ENCODE measurements at regions not wholly inside any gene's neighbourhood (a gene's known extent, or its start where the extent isn't known, plus 50 kb on each side); places are given as distances from the start of the nearest gene placed in this dataset.

DNA sequence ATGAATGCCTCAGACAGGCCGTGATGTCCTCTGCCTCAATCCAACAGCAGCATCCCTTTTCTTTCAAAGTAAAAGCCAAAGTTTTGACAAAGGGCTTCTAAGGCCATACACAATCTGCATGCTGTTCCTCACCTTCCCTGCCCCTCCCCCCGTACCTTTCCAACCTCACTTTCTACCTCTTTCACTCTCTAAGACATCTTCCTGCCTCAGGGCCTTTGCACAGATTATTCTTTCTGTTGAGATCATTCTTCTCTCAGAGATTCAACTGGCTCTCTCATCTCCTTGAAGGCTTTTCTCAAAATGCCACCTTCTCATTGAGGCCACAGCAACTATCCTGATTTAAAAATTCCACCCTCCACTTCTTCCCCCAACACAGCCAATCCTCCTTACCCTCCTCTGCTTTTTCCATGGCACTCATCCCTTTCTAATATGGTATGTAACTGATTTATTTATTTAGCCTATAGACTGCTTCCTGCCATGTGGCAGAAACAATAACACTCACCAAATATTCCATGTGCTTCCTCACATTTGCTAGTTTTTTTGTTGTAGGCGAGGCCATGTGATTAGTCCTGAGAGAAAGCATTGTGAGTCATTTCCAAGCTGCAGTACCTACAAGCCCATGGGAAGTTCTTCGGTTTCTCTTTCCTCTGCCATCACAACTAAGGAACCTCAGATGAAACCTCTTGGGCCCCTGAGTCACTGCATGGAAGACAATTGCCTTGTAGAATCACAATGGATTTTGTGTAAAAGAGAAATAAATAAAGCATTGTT lies 58.7 kb upstream of the GADD45A start:
- H3K4me1 Mint-ChIP-seq: no peaks in the 10 kb centered on the region

GRCh38 chr1:67626861-67627235 lies 58.2 kb upstream of the GADD45A start:
- H3K27ac Mint-ChIP-seq: no peak overlapping the region

More for the DNA sequence above, 58.7 kb upstream of the GADD45A start:
- DNase-seq: no peak
- Mint-ChIP-seq H3K4me3 (no peak overlapping the region), H3K27me3 (no peaks in the 10 kb centered on the region), H3K36me3 (no peaks in the 10 kb centered on the region), H3K27ac (no peak overlapping the region), H3K9me3 (peaks cover 3% of the 10 kb centered on the region)

GRCh38 chr1:67627336-67627735 lies 57.7 kb upstream of the GADD45A start:
- H3K4me3 Mint-ChIP-seq: no peak overlapping the region
- DNase-seq: no peak
- no peaks in the 10 kb centered on the region for H3K27me3 Mint-ChIP-seq
- no peaks in the 10 kb centered on the region for H3K36me3 Mint-ChIP-seq
- no peak overlapping the region for H3K27ac Mint-ChIP-seq
- peaks cover 3% of the 10 kb centered on the region for H3K9me3 Mint-ChIP-seq
- no peaks in the 10 kb centered on the region for H3K4me1 Mint-ChIP-seq

More at GRCh38 chr1:67626861-67627235, 58.2 kb upstream of the GADD45A start:
- Mint-ChIP-seq H3K4me1 (no peaks in the 10 kb centered on the region), H3K4me3 (no peak overlapping the region), H3K36me3 (no peaks in the 10 kb centered on the region), H3K27me3 (no peaks in the 10 kb centered on the region), H3K9me3 (peaks cover 3% of the 10 kb centered on the region)
- DNase-seq: no peak

DNA sequence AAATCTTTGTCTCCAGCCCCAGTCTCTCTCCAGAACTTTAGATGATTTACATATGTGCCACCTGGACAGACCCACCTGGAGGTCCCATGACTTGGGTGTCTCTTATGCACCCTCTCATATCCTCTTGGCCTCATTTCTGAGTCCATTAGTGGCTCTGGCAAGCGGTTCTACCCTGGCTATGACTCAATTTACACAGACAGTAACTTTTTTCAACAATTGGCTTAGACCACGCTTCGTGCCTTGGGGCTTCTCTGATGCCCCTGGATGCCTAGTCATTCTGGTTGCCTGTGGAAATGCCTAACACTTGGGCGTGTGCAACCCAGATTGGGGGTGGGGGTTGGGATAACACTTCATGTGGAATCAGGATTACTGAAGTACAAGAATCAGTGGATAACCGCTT lies 57.1 kb upstream of the GADD45A start:
- H3K27me3 Mint-ChIP-seq: no peaks in the 10 kb centered on the region
- no peaks in the 10 kb centered on the region for H3K4me1 Mint-ChIP-seq
- H3K27ac Mint-ChIP-seq: no peak overlapping the region
- H3K4me3 Mint-ChIP-seq: no peak overlapping the region
- H3K36me3 Mint-ChIP-seq: no peaks in the 10 kb centered on the region
- H3K9me3 Mint-ChIP-seq: peaks cover 3% of the 10 kb centered on the region
- no peak for DNase-seq

GRCh38 chr1:67629370-67630075 lies 55.5 kb upstream of the GADD45A start:
- peaks cover 3% of the 10 kb centered on the region for H3K9me3 Mint-ChIP-seq
- H3K27ac Mint-ChIP-seq: no peak overlapping the region
- DNase-seq: no peak
- H3K4me1 Mint-ChIP-seq: no peaks in the 10 kb centered on the region
- no peak overlapping the region for H3K4me3 Mint-ChIP-seq
- H3K36me3 Mint-ChIP-seq: no peaks in the 10 kb centered on the region
- H3K27me3 Mint-ChIP-seq: no peaks in the 10 kb centered on the region

GRCh38 chr1:67630438-67631045 lies 54.5 kb upstream of the GADD45A start:
- Mint-ChIP-seq H3K4me1 (peaks cover 5% of the 10 kb centered on the region), H3K27me3 (no peaks in the 10 kb centered on the region), H3K4me3 (no peak overlapping the region), H3K27ac (no peak overlapping the region), H3K36me3 (no peaks in the 10 kb centered on the region), H3K9me3 (peaks cover 3% of the 10 kb centered on the region)
- no peak for DNase-seq

- Mint-ChIP-seq H3K4me1 (peaks cover 8% of the 10 kb centered on the region), H3K36me3 (no peaks in the 10 kb centered on the region), H3K27ac (no peak overlapping the region), H3K4me3 (no peak overlapping the region), H3K27me3 (no peaks in the 10 kb centered on the region), H3K9me3 (no peaks in the 10 kb centered on the region)
- no peak for DNase-seq
Measured at GRCh38 chr1:67632356-67632755, 52.6 kb upstream of the GADD45A start.

DNA sequence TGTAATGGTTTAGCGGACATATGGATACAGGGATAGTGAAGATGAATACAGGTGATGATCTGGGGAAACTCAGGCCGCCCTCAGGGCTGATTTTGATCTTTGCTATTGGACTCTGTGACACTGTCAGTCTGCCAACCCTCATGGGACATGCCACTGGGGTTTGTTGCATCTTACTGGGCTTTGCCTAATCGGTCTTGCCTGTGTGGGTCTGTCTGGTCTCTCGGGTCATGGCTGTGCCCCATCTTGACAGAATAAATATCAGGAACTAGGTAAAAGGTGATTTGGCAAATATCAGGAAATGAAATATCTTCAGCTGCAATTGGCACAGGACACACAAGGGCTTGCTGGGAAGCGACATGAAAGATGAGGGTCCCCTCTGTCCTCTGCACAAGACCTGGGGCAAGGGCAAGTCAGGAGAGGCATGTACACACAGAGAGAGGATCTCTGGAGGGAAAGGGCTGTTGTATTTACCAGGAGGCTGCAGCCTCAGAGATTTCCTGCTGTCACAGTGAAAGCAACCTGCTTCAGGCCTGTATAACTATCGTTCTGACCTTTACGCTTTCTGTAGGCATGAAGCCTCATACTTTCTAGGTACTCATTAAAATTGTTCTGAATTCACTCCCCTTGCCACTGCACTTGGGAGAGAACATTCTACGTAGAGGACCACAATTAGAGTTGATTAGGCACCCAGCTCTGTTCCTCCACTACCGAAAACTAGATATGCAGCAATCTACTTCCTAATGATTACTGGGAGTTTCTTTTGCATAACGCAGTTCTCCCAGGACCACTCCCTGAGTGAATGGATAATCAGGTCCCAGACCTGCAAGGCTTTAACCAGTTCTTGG lies 52.0 kb upstream of the GADD45A start:
- no peaks in the 10 kb centered on the region for H3K9me3 Mint-ChIP-seq
- H3K36me3 Mint-ChIP-seq: no peaks in the 10 kb centered on the region
- no peak overlapping the region for H3K4me3 Mint-ChIP-seq
- no peak for DNase-seq
- peaks cover 8% of the 10 kb centered on the region for H3K4me1 Mint-ChIP-seq
- H3K27ac Mint-ChIP-seq: no peak overlapping the region
- H3K27me3 Mint-ChIP-seq: no peaks in the 10 kb centered on the region

DNA sequence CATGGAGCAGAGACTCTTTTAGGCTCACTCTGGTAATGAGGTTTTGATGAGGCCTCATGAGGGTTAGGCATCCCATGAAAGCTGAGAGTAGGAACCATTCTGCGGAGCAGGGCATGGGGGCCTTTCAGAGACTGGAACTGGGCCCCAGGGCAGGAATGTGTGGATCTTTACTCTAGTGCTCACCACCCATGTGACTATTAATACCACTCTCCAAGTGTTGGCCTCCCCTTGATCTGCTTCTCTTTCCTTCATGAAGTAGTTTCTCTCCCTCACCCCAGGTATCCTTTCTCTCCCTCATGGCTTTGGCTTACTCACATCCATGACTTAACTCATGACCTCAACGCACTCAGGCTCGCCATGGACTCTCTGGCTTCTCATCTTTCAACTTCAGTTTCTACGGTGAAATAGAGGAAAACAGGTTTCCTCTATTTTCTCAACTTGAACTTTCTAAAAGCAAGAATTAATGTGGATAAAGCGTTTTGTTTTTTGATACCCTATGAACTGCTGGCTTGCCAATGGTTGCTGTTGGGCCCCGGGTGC lies 50.5 kb upstream of the GADD45A start:
- no peaks in the 10 kb centered on the region for H3K9me3 Mint-ChIP-seq
- peaks cover 8% of the 10 kb centered on the region for H3K4me1 Mint-ChIP-seq
- no peaks in the 10 kb centered on the region for H3K36me3 Mint-ChIP-seq
- no peak overlapping the region for H3K27ac Mint-ChIP-seq
- H3K4me3 Mint-ChIP-seq: no peak overlapping the region
- H3K27me3 Mint-ChIP-seq: no peaks in the 10 kb centered on the region
- DNase-seq: no peak

- no peaks in the 10 kb centered on the region for H3K9me3 Mint-ChIP-seq
- H3K4me3 Mint-ChIP-seq: no peak overlapping the region
- no peak overlapping the region for H3K27ac Mint-ChIP-seq
- H3K36me3 Mint-ChIP-seq: no peaks in the 10 kb centered on the region
- peaks cover 8% of the 10 kb centered on the region for H3K4me1 Mint-ChIP-seq
- H3K27me3 Mint-ChIP-seq: no peaks in the 10 kb centered on the region
- no peak for DNase-seq
Measured at GRCh38 chr1:67635055-67635809, 49.8 kb upstream of the GADD45A start.

Measured in activated naive CD8-positive, alpha-beta T cell treated with anti-CD3 and anti-CD28 coated beads for 36 hours (primary cell).